NCI-H1048 (cell line): ENCODE measurements at regions not wholly inside any gene's neighbourhood (a gene's known extent, or its start where the extent isn't known, plus 50 kb on each side); places are given as distances from the start of the nearest gene placed in this dataset.

Experiments
- DNase-seq: peaks from one replicate; lab custom pipeline; 2025; lab: John Stamatoyannopoulos, UW

- no peak for DNase-seq
Measured at GRCh38 chr2:212610872-212611425, 72.3 kb upstream of the ERBB4 start.

- no peak for DNase-seq
Measured at GRCh38 chr2:212609479-212609878, 70.9 kb upstream of the ERBB4 start.

GRCh38 chr2:212607080-212607479 is 68.5 kb upstream of the ERBB4 start:
- no peak for DNase-seq

GRCh38 chr2:212606232-212606631 is 67.6 kb upstream of the ERBB4 start:
- DNase-seq: no peak

- DNase-seq: no peak
Measured at GRCh38 chr2:212596688-212597087, 58.1 kb upstream of the ERBB4 start.

- DNase-seq: no peak
Measured at GRCh38 chr2:212596276-212596675, 57.7 kb upstream of the ERBB4 start.

GRCh38 chr2:212595036-212595654 is 56.5 kb upstream of the ERBB4 start:
- DNase-seq: no peak

- DNase-seq: no peak
Measured at GRCh38 chr2:212592695-212593094, 54.1 kb upstream of the ERBB4 start.
